ENCODE measurements at regions not wholly inside any gene's neighbourhood (a gene's known extent, or its start where the extent isn't known, plus 50 kb on each side); places are given as distances from the start of the nearest gene placed in this dataset.
A peak's percentile ranks its signal among the peaks of the same experiment; 100 is the strongest.
"Not testable (repeated sequence)": the region's sequence is repeated elsewhere in the genome, so short reads cannot be mapped to it uniquely, and the experiment has no call there.

GRCh38 chr2:49359721-49360406 lies 205.5 kb upstream of the FSHR start:
- no peak for FAIRE-seq
- no peak for DNase-seq (ENCODE audit: extremely low spot score, insufficient read length, low read depth)

- FAIRE-seq (no peak), DNase-seq (ENCODE audit: extremely low spot score, insufficient read length, low read depth) (no peak)
Observed at GRCh38 chr2:49355611-49356010, 201.3 kb upstream of the FSHR start.

GRCh38 chr2:49351560-49351959 lies 197.2 kb upstream of the FSHR start:
- FAIRE-seq = no peak
- no peak for DNase-seq (ENCODE audit: extremely low spot score, insufficient read length, low read depth)

GRCh38 chr2:49343638-49344037 lies 189.3 kb upstream of the FSHR start:
- DNase-seq (ENCODE audit: extremely low spot score, insufficient read length, low read depth) = no peak
- no peak for FAIRE-seq

- DNase-seq (ENCODE audit: extremely low spot score, insufficient read length, low read depth) (no peak), FAIRE-seq (no peak)
Observed at GRCh38 chr2:49342156-49342555, 187.8 kb upstream of the FSHR start.

- DNase-seq (ENCODE audit: extremely low spot score, insufficient read length, low read depth) = no peak
- no peak for FAIRE-seq
Observed at GRCh38 chr2:49335546-49335945, 181.2 kb upstream of the FSHR start.

- FAIRE-seq (no peak), DNase-seq (ENCODE audit: extremely low spot score, insufficient read length, low read depth) (no peak)
Observed at GRCh38 chr2:49332415-49332814, 178.1 kb upstream of the FSHR start.

GRCh38 chr2:49318531-49318930 lies 164.2 kb upstream of the FSHR start:
- FAIRE-seq (no peak), DNase-seq (ENCODE audit: extremely low spot score, insufficient read length, low read depth) (no peak)

- DNase-seq (ENCODE audit: extremely low spot score, insufficient read length, low read depth) = no peak
- FAIRE-seq = no peak
Observed at GRCh38 chr2:49309461-49309860, 155.1 kb upstream of the FSHR start.

GRCh38 chr2:49306925-49307324 lies 152.6 kb upstream of the FSHR start:
- DNase-seq (ENCODE audit: extremely low spot score, insufficient read length, low read depth) (no peak), FAIRE-seq (no peak)

- not testable (repeated sequence) for FAIRE-seq; DNase-seq (ENCODE audit: extremely low spot score, insufficient read length, low read depth)
Observed at GRCh38 chr2:49298693-49299092, 144.4 kb upstream of the FSHR start.

GRCh38 chr2:49298230-49298629 lies 143.9 kb upstream of the FSHR start:
- FAIRE-seq = no peak
- no peak for DNase-seq (ENCODE audit: extremely low spot score, insufficient read length, low read depth)

GRCh38 chr2:49296107-49296867 lies 142.0 kb upstream of the FSHR start:
- DNase-seq (ENCODE audit: extremely low spot score, insufficient read length, low read depth) (no peak), FAIRE-seq (peak; percentile 24)

GRCh38 chr2:49294225-49294624 lies 139.9 kb upstream of the FSHR start:
- FAIRE-seq (no peak), DNase-seq (ENCODE audit: extremely low spot score, insufficient read length, low read depth) (no peak)

- DNase-seq (ENCODE audit: extremely low spot score, insufficient read length, low read depth) (no peak), FAIRE-seq (no peak)
Observed at GRCh38 chr2:49291619-49292018, 137.3 kb upstream of the FSHR start.

- FAIRE-seq (no peak), DNase-seq (ENCODE audit: extremely low spot score, insufficient read length, low read depth) (no peak)
Observed at GRCh38 chr2:49289711-49290110, 135.4 kb upstream of the FSHR start.

- no peak for DNase-seq (ENCODE audit: extremely low spot score, insufficient read length, low read depth)
- FAIRE-seq = no peak
Observed at GRCh38 chr2:49288902-49289700, 134.8 kb upstream of the FSHR start.

GRCh38 chr2:49288113-49288705 lies 133.9 kb upstream of the FSHR start:
- DNase-seq (ENCODE audit: extremely low spot score, insufficient read length, low read depth) = no peak
- no peak for FAIRE-seq

GRCh38 chr2:49286726-49287125 lies 132.4 kb upstream of the FSHR start:
- FAIRE-seq = no peak
- no peak for DNase-seq (ENCODE audit: extremely low spot score, insufficient read length, low read depth)

- DNase-seq (ENCODE audit: extremely low spot score, insufficient read length, low read depth) = no peak
- FAIRE-seq = no peak
Observed at GRCh38 chr2:49286045-49286444, 131.7 kb upstream of the FSHR start.

- FAIRE-seq = no peak
- no peak for DNase-seq (ENCODE audit: extremely low spot score, insufficient read length, low read depth)
Observed at GRCh38 chr2:49278561-49278960, 124.2 kb upstream of the FSHR start.

Data from GM18507 (cell line).